GM21360 (cell line): ENCODE measurements at regions not wholly inside any gene's neighbourhood (a gene's known extent, or its start where the extent isn't known, plus 50 kb on each side); places are given as distances from the start of the nearest gene placed in this dataset.

Experiments used
- ATAC-seq: cut with Tn5 transposase; IDR thresholded peaks from one replicate; pipeline ENCODE4 v1.9.1; 2021; ENCODE audit warnings: mild to moderate bottlenecking, moderate library complexity; ENCODE audit not compliant: unreplicated experiment

DNA sequence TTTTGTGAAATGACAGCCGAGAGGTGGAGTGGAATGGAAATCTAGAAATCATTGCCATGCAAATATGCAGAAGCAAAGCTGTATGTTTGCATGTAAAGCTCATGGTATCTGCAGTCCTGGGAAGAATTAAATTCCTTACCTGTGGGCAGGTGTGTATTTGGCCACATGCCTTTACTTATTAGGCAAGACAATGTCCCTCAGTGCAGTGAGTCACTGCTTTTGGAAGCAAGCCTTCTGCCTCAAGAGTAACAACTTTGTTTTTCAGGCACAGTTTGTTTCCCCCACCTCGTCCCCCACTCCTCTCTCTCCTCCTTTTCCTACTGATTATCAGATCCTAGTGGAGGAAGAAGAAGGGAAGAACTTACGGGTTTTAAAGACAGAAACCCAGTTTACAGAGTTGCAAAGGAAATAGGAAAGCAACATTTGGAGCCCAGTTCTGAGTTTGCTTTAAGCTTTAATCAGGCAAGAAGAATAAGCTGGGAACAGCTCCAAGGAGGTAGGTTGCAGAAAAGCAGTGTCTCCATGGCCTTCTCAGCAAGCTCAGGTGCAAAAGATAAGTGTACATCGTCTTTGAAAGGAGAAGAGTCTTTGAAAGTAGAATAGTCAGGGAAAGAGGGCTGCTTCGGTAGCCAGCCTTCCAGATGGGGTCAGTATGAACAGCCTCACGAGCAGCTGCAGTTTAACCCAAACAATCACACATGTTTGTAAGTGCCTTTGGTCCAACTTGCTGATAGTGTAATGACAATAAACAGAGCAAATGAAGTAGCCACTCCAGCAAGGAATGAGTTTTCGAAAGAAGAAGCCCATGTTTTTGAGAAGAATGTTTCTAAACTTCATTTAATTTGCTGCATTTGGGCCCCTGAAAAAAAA, 190.1 kb downstream of the KLF5 start:
- no peak for ATAC-seq

DNA sequence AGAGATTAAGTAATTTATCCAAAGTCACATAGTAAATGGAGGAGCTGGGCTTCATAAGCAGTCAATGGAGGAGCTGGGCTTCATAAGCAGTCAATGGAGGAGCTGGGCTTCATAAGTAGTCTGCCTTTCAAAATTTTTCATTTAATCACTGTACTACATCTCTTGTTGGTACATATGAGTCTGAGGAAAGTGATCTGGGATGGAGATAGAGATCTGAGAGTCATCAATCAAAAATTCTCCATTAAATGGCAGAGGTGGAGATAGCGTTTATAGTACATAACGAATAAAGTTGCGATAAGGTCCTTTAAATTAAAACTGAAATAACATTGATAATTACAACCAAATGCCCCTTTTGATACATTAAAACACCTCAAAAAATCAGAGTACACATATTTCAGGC, 189.3 kb downstream of the KLF5 start:
- ATAC-seq = no peak

- no peak for ATAC-seq
These were observed 186.4 kb downstream of the KLF5 start for GRCh38 chr13:73245246-73245645.

DNA sequence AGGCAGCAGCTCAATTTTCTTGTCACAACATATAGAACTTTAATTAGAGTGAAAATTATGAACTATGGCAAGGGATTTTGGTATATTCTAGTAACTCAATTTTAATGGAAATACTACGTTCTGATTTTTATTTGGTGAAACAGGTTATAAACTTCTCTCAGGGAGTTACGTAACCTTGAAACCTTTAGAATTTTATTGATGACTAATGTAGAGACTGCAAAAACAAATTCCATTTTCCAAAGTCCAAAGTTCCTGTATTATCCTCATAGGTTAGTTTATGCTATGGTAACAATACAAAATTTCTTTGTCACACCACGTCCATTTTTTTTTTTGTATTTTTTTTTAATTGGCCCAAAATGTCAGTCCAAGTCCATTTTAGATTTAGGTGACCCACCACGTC, 185.7 kb downstream of the KLF5 start:
- ATAC-seq = no peak

DNA sequence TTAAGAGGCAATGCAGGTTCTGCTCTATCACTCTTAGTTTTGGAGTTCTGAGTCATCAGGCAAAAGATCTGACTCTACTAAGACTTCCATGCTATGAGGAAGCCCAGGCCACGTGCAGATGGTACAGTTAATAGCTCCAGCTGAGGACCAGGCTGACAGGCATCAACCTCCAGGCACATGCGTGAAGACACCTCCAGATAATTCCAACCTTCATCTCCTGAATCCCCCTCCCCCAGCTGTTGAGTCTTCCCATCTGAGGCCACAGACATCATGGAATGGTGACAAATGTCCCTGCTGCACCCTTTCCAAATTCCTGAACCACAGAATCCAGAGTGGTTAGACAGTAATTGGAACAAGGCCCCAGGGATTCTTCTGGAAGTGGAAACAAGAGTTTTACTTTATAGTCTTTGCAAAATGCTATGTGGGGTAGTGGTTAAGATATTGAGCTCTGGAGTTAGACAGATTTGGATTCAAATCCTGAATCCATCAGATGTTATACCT, 183.8 kb downstream of the KLF5 start:
- no peak for ATAC-seq

DNA sequence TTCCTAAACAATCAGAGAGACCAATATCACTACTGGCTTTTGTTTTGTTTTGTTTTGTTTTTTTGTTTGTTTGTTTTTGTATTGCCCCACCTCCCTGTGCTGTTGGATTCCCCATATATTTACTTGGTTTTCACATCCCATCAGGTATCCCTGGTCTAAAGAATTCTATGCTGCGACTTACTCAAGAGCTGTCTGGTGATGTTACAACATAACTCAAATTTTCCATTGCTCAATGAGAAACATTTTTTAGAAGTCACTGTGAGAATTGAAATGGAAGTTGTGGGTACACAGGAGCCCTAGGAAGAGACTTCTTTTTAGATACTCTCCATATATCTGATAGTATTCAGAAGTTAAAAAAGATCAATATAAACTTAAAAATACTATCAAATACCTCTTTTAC, 181.4 kb downstream of the KLF5 start:
- ATAC-seq = no peak

- no peak for ATAC-seq
These were observed 176.6 kb downstream of the KLF5 start for GRCh38 chr13:73235385-73235784.

- ATAC-seq = no peak
These were observed 172.7 kb downstream of the KLF5 start for GRCh38 chr13:73231471-73231870.

DNA sequence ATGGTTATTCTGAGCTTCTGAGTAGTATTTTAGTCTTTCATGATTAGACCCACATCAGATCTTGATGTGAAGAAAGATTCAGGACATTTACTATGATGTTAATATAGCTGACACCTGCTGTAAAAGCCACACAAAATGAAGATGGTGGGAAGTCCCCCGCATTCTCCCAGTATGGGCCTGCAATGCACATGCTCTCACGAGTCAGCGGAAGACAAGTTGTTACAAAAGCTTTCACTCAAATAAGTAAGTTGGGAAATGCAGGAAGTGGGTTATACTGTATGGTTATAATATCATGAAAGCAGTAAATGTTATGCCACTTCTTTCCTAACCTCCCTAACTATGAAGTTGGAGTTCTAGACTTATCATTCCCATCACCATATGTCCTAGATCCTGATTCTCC, 171.9 kb downstream of the KLF5 start:
- no peak for ATAC-seq

DNA sequence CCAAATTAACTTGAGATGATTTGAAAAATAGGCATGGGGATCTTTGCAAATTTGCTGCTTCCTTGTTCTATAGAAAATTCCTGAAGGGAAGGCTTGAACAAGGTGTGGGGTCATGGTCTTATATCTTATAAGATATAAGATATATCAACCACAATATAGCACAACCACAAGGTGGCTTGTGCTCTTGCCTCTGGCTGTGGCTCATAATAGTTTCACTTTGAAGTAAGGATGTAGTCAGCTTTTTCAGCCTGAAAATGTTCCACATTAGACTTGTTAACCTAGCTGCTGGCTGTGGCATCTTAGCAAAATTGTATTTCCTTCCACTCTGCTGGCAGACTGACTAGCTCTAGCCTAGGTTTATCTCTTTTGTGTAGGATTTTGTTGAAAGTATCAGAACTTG, 169.7 kb downstream of the KLF5 start:
- ATAC-seq = no peak

- no peak for ATAC-seq
These were observed 167.2 kb downstream of the KLF5 start for GRCh38 chr13:73225990-73226389.

DNA sequence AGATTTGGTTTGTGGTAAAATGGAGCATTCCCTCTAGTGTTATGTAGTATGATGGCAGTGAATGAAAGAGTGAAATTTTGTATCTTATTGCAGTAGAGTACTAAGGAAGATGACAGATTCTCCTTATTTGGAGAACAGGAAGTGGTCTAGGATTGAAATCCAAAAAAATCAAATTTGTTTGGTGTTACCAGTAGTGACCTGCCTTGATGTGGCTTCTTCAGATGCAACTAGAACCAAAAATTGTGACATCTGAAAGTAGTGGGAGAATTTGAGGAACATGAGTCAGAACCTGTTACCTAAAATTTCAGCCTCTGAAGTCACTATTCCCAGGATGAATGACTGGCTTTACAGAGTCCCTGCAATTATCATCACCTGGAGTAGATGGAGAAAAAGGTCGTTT, 165.9 kb downstream of the KLF5 start:
- no peak for ATAC-seq

DNA sequence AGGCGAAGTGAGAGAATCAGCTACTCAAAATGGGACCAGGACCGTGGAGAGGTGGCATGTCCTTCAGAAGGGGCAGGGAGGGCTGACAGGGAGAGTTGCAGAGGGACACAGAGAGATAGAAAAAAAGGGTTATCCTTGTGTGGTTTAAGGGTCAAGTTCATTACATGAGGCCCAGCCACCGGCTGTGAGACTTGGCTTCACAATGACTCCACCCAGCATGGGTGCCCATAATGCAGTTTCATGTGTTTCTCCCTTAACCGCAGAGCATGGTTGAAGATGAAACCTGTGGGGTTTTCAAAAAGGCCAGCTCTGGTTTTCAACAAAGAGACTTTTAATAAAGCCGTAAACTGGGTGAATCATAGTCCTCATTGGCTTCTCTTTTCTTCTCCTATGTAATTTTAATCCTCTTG, 164.6 kb downstream of the KLF5 start:
- ATAC-seq = peak; percentile 56

- no peak for ATAC-seq
These were observed 164.0 kb downstream of the KLF5 start for GRCh38 chr13:73222627-73223305.

DNA sequence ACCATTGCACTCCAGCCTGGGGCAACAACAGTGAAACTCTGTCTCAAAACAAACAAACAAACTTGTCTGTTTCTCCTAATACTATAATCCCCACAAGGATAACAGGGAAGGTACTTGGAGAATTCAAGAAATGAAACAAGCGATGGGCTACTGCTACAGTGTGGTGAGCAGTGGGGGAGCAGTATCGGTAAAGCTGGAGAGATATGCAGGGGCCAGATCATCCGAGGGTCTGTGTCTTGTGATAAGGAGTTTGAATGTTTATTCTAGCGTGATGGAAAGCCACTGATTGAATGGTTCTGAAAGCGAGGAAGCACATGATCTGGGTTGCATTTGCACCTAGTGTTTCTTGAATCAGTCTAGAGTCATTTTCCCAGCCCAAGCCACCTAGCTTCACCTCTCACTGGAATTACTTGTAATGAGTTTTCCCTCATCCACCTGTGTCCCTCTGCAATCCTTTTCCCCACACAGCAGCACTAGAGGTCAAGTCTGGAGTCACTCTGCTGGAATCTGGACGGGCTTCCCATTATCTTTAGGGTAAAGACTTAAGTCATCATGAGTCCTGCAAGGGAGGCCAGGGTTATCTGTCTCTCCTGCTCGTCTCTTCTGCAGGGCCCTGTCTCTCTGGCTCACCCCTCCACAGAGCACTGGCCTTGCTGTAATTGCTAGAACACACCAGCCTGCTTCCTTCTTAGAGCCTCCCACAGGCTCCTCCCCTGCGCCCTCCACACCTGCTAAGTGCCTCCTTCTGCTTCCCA, 162.3 kb downstream of the KLF5 start:
- ATAC-seq = no peak

DNA sequence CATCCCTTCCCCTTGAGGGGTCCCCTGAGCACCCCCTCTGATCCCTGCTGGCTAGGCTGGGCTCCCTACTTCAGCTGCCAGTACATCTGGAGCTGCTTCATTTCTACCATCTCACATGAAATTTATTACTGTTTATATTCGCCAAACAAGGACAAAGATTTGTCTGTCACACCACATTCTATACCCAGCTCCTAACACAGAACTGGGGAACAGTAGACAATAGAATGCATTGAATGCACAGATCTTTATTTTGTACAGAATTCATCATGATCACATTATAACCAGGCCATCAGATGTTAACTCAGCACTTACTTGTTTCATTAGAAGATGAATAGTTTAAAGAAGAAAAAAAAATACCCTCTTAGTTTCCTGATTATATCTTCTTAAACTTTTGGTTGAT, 159.4 kb downstream of the KLF5 start:
- ATAC-seq = no peak

DNA sequence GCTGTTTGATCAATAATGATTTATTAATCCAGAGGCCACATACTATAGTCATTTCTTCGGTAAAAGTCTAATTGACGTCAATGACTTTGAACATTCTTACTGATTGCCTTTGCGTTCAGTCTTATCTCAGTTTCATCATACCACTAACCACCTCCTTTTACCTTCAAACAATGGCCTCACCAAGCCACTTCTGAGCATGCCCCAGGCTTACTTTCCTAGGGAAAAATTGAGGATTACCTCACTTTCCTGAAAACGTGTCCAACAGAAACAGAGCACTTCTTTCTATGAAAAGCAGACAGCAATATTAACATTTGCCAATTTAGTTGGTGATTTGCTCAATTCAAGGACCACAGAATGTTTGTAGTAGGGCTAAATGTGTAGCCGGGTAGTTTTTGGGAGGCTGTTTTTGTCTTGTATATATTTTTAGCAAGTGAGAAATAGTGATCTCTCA, 157.6 kb downstream of the KLF5 start:
- ATAC-seq = no peak

GRCh38 chr13:73215823-73216222, 157.0 kb downstream of the KLF5 start:
- no peak for ATAC-seq

DNA sequence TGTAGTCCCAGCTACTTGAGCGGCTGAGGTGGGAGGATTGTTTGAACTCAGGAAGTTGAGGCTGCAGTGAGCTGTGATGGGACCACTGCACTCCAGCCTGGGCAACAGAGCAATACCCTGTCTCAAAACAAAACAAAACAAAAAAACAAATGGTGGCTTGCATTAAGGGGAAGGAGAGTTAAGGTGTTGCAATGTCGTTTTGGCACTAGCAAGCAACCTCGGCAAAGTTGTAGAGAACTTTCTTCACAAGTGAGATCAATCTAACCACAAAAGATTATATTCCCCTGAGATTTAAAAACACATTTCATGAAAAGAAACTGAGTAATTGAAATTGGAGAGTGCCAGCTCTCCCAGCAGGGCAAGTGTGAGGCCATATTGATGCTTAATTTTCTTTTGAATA, 153.7 kb downstream of the KLF5 start:
- ATAC-seq = no peak

- no peak for ATAC-seq
These were observed 151.5 kb downstream of the KLF5 start for GRCh38 chr13:73210218-73210883.

DNA sequence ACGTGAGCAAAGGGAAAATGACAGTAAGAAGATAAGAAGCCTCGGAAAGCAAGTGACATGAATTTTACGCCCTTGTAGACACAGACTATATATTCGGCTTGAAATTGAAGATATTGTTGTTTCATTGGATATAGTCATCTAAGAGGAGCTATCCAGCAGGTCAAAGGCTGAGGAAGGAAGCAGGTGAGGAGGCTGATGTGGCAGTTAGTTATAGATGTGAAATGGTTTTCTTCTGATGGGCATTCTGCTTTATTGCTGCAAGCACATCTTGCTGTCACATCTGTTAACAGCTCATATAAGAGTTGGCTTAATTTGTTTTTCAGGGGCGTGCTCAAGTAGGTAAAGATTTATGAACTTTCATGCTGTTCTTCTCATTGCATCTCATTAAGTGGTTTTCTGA, 146.1 kb downstream of the KLF5 start:
- ATAC-seq = no peak
